ENCODE measurements at regions not wholly inside any gene's neighbourhood (a gene's known extent, or its start where the extent isn't known, plus 50 kb on each side); places are given as distances from the start of the nearest gene placed in this dataset.

GRCh38 chr9:106619211-106619610 is 243.8 kb upstream of the ZNF462 start:
- TF ChIP-seq FOXM1 (IDR thresholded peaks at IDR 0.05; ENCODE audit: borderline replicate concordance, low read depth): no peak
- TF ChIP-seq EGR1 (IDR thresholded peaks at IDR 0.05): no peak
- TF ChIP-seq CEBPB (IDR thresholded peaks at IDR 0.05): no peak
- TF ChIP-seq TEAD4 (IDR thresholded peaks at IDR 0.05): no peak
- no peak for TF ChIP-seq YY1 (IDR thresholded peaks at IDR 0.05; ENCODE audit: low read depth)
- TF ChIP-seq, protein P1, sequence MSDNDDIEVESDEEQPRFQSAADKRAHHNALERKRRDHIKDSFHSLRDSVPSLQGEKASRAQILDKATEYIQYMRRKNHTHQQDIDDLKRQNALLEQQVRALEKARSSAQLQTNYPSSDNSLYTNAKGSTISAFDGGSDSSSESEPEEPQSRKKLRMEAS (IDR thresholded peaks at IDR 0.05): no peak
- TF ChIP-seq NFIC (IDR thresholded peaks at IDR 0.05): no peak
- no peak for TF ChIP-seq USF1 (IDR thresholded peaks at IDR 0.05)
- no peak for TF ChIP-seq EP300 (IDR thresholded peaks at IDR 0.05; ENCODE audit: borderline replicate concordance)
- no peak for TF ChIP-seq CREB1 (IDR thresholded peaks at IDR 0.05; ENCODE audit: low read depth)
- TF ChIP-seq REST (IDR thresholded peaks at IDR 0.05; ENCODE audit: low read depth): no peak

DNA sequence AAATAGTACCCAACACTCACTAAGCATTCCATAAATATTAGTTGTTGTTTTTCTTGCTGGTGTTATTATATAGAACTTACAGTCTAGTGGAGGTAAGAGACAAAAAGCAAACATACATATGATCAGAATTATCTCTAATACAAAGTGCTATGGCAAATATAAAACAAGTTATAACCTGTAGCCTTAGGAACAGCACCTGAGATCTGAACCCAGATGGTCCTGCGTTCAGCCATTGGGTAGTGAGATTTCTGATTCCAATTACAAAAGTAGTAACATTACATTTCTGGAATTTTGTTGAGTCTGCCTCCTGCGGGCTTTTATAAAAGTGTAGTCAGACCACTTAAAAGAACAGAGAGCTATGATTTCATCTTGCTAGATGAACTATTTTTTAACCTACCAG is 242.9 kb upstream of the ZNF462 start:
- TF ChIP-seq, protein P1 (IDR thresholded peaks at IDR 0.05): no peak
- no peak for TF ChIP-seq REST (IDR thresholded peaks at IDR 0.05; ENCODE audit: low read depth)
- TF ChIP-seq TCF12 (IDR thresholded peaks at IDR 0.05; ENCODE audit: low read depth): no peak
- TF ChIP-seq YY1 (IDR thresholded peaks at IDR 0.05; ENCODE audit: low read depth): no peak
- no peak for TF ChIP-seq FOXM1 (IDR thresholded peaks at IDR 0.05; ENCODE audit: borderline replicate concordance, low read depth)
- TF ChIP-seq CREB1 (IDR thresholded peaks at IDR 0.05; ENCODE audit: low read depth): no peak
- no peak for TF ChIP-seq CEBPB (IDR thresholded peaks at IDR 0.05)
- TF ChIP-seq TAF1 (IDR thresholded peaks at IDR 0.05; ENCODE audit: low read depth): no peak
- TF ChIP-seq RAD21 (IDR thresholded peaks at IDR 0.05; ENCODE audit: low read depth): no peak
- TF ChIP-seq USF1 (IDR thresholded peaks at IDR 0.05): no peak
- TF ChIP-seq EGR1 (IDR thresholded peaks at IDR 0.05): no peak
- TF ChIP-seq NFIC (IDR thresholded peaks at IDR 0.05): no peak
- no peak for TF ChIP-seq EP300 (IDR thresholded peaks at IDR 0.05; ENCODE audit: borderline replicate concordance)
- TF ChIP-seq TEAD4 (IDR thresholded peaks at IDR 0.05): no peak
- no peak for TF ChIP-seq ZBTB7A (IDR thresholded peaks at IDR 0.05; ENCODE audit: low read depth)

DNA sequence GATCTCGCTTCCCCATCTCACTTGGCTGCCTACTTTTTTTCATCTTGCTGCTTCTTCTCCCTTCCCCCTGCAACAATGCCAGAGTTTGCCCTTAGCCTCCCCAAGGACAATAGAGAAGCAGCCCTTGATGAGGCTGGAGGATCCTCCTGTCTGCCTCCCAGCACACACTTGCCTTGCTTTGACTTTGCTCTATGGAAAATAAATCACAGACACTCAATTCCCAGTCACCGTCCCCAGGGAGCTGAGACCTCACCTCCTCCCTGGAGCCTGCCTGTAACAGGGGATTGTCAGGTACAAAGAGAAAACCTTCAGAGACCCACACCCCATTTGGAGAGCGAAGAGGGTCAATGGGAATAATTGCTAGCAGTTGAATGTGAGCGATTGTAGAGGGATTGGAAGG is 242.1 kb upstream of the ZNF462 start:
- TF ChIP-seq EP300 (IDR thresholded peaks at IDR 0.05; ENCODE audit: borderline replicate concordance) (no peak), ZBTB7A (IDR thresholded peaks at IDR 0.05; ENCODE audit: low read depth) (no peak), CEBPB (IDR thresholded peaks at IDR 0.05) (no peak), USF1 (IDR thresholded peaks at IDR 0.05) (no peak), REST (IDR thresholded peaks at IDR 0.05; ENCODE audit: low read depth) (no peak), RAD21 (IDR thresholded peaks at IDR 0.05; ENCODE audit: low read depth) (no peak)
- TF ChIP-seq, protein P1 (IDR thresholded peaks at IDR 0.05): no peak

DNA sequence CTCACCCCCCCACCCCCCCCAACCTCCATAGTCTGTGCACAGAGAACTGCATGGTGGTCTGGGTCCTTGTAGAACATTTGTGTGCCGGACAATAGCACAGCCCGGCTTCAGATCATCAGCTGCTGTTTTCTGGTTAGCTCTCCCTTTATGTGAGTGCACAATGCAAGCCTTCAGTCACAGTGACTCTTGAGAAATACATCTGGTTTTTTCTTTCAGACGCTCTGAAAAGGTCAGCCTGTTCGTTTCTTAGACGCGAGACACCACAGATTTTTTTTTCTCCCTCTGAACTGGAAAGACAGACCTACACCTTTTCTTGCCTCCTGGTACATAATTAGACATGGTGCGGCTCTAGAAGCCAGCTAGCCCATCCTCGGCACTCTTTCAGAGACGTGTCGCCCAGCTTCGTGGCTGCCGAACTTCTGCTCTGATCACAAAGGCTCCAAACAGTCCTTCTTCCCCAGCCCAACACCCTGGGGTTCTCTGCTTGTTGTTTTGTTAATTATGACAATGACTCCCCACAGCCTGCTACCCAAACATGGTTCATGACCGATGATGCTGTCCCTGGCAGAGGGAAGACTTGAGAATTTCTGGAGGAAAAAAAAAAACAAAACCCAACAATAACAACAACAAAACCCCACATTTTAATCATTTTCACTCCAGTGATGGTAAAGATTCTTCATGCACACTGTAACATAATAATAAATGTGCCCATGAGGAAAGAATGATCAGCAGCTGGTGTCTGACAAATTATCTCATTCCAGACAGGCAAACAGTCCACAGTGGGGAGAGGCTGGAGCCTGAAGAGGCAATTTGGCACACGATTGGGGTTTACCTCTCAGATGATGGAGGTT is 241.4 kb upstream of the ZNF462 start:
- TF ChIP-seq, protein P1 (IDR thresholded peaks at IDR 0.05): no peak
- TF ChIP-seq NFIC (IDR thresholded peaks at IDR 0.05) (no peak), EGR1 (IDR thresholded peaks at IDR 0.05) (no peak), CEBPB (IDR thresholded peaks at IDR 0.05) (no peak), RAD21 (IDR thresholded peaks at IDR 0.05; ENCODE audit: low read depth) (no peak)
